Neuronal stem cell (in vitro differentiated cells): ENCODE measurements at regions not wholly inside any gene's neighbourhood (a gene's known extent, or its start where the extent isn't known, plus 50 kb on each side); places are given as distances from the start of the nearest gene placed in this dataset.

Experiments
- DNase-seq: peaks from one replicate; pipeline ENCODE4 v3.0.0-alpha.2; 2013; ENCODE audit warnings: low spot score
- H2AFZ ChIP-seq: one replicate; pipeline ENCODE4 v1.6.1; 2013; ENCODE audit warnings: mild to moderate bottlenecking, low read length, inconsistent platforms
- H2AK5ac ChIP-seq: 2 replicates; pipeline ENCODE4 v1.6.1; 2013; ENCODE audit warnings: low read depth, mild to moderate bottlenecking, inconsistent platforms, low read length, moderate library complexity, mixed read lengths
- H2BK120ac ChIP-seq: 2 replicates; pipeline ENCODE4 v1.6.1; 2013; ENCODE audit warnings: low read depth, mild to moderate bottlenecking, inconsistent platforms, low read length, moderate library complexity, mixed read lengths
- H2BK12ac ChIP-seq: one replicate; pipeline ENCODE4 v1.6.1; 2013; ENCODE audit warnings: low read length, inconsistent platforms
- H2BK15ac ChIP-seq: 2 replicates; pipeline ENCODE4 v1.6.1; 2013; ENCODE audit warnings: mild to moderate bottlenecking, low read length, inconsistent platforms, mixed read lengths
- H2BK5ac ChIP-seq: one replicate; pipeline ENCODE4 v1.6.1; 2013; ENCODE audit warnings: inconsistent platforms, mild to moderate bottlenecking, low read length, moderate library complexity
- H3K14ac ChIP-seq: one replicate; pipeline ENCODE4 v1.6.1; 2013; ENCODE audit warnings: low read length, inconsistent platforms
- H3K18ac ChIP-seq: 2 replicates; pipeline ENCODE4 v1.6.1; 2013; ENCODE audit warnings: low read length, inconsistent platforms
- H3K23ac ChIP-seq: 2 replicates; pipeline ENCODE4 v1.6.1; 2013; ENCODE audit warnings: low read depth, mild to moderate bottlenecking, mixed read lengths, low read length, inconsistent platforms; ENCODE audit not compliant: poor library complexity
- H3K27ac ChIP-seq: replicated peaks from 3 replicates; pipeline ENCODE4 v1.5.1; 2013; ENCODE audit warnings: low read length, inconsistent platforms
- H3K27me3 ChIP-seq, 3 experiments: 2 replicates each; pipeline ENCODE4 v1.6.1; 2013; ENCODE audit warnings: low read length in 3 of 3, mild to moderate bottlenecking in 2 of 3, inconsistent platforms in 1 of 3, low read depth in 1 of 3, mixed read lengths in 1 of 3, moderate library complexity in 1 of 3; ENCODE audit not compliant: control insufficient read depth in 3 of 3, insufficient read depth in 3 of 3
- H3K36me3 ChIP-seq, 2 donors: replicated peaks in 1 of 2; 2 replicates each; pipeline ENCODE4 v1.6.1; 2013; ENCODE audit warnings: low read length in 2 of 2; ENCODE audit not compliant: control insufficient read depth in 2 of 2, insufficient read depth in 2 of 2
- H3K4ac ChIP-seq: 2 replicates; pipeline ENCODE4 v1.6.1; 2013; ENCODE audit warnings: inconsistent platforms, mild to moderate bottlenecking, low read length, moderate library complexity
- H3K4me1 ChIP-seq, 2 donors: 1 replicate in 1 of 2; 2 replicates in 1 of 2; pipeline ENCODE4 v1.6.1; 2013; ENCODE audit warnings: low read length in 2 of 2, low read depth in 1 of 2; ENCODE audit not compliant: control insufficient read depth in 2 of 2, insufficient read depth in 1 of 2
- H3K4me2 ChIP-seq: one replicate; pipeline ENCODE4 v1.6.1; 2013; ENCODE audit warnings: mild to moderate bottlenecking, low read length, inconsistent platforms; ENCODE audit not compliant: insufficient read depth, poor library complexity, severe bottlenecking
- H3K4me3 ChIP-seq, 2 donors: 2 replicates each; pipeline ENCODE4 v1.5.1; 2013; ENCODE audit warnings: low read length in 2 of 2, mild to moderate bottlenecking in 2 of 2, inconsistent platforms in 1 of 2, moderate library complexity in 1 of 2
- H3K79me1 ChIP-seq: one replicate; pipeline ENCODE4 v1.6.1; 2013; ENCODE audit warnings: low read depth, mild to moderate bottlenecking, inconsistent platforms, low read length, moderate library complexity
- H3K9ac ChIP-seq: one replicate; pipeline ENCODE4 v1.6.1; 2013; ENCODE audit warnings: mild to moderate bottlenecking, low read depth, low read length, inconsistent platforms; ENCODE audit not compliant: poor library complexity
- H3K9me3 ChIP-seq, 2 donors: replicated peaks in 1 of 2; 2 replicates each; pipeline versions ENCODE3 to v1.6.1; 2013; ENCODE audit warnings: low read length in 2 of 2, mild to moderate bottlenecking in 2 of 2, inconsistent platforms in 1 of 2, low read depth in 1 of 2, mixed read lengths in 1 of 2, moderate library complexity in 1 of 2; ENCODE audit not compliant: control insufficient read depth in 2 of 2, insufficient read depth in 1 of 2
- H4K8ac ChIP-seq: one replicate; pipeline ENCODE4 v1.6.1; 2013; ENCODE audit warnings: low read depth, mild to moderate bottlenecking, inconsistent platforms, low read length, moderate library complexity
- H4K91ac ChIP-seq: one replicate; pipeline ENCODE4 v1.6.1; 2013; ENCODE audit warnings: low read length, low read depth, mild to moderate bottlenecking, inconsistent platforms; ENCODE audit not compliant: poor library complexity
- WGBS, 2 donors: extraction: QIAGEN DNeasy Blood & Tissue Kit; methylation state at CpG; one replicate each; pipeline ENCODE4 v1.1.7; 2013; ENCODE audit warnings: missing lambda C conversion rate in 2 of 2, mixed read lengths in 1 of 2; ENCODE audit not compliant: insufficient read length in 2 of 2, insufficient replicate concordance in 1 of 2; ENCODE audit errors: extremely low coverage in 2 of 2; 5-methylcytosine and 5-hydroxymethylcytosine counted together

GRCh38 chr1:234835239-234835638, 225.3 kb upstream of the IRF2BP2 start:
- Histone ChIP-seq H4K91ac (no peak overlapping the region), H3K4me1 (peaks cover 2 to 10% of the 10 kb centered on the region in 2 donors), H4K8ac (no peak overlapping the region), H3K14ac (no peak overlapping the region), H3K23ac (no peak overlapping the region), H3K36me3 (no peaks in the 10 kb centered on the region), H3K9ac (no peak overlapping the region), H2AFZ (no peak overlapping the region), H3K4ac (no peak overlapping the region), H3K27me3 (no peaks in the 10 kb centered on the region), H3K27ac (no peak overlapping the region), H3K79me1 (no peaks in the 10 kb centered on the region), H2BK12ac (no peak overlapping the region), H3K4me2 (no peak overlapping the region), H2BK15ac (no peak overlapping the region), H3K9me3 (peaks cover 2 to 14% of the 10 kb centered on the region in 2 donors), H3K18ac (no peak overlapping the region), H2BK5ac (no peak overlapping the region), H2BK120ac (no peak overlapping the region), H2AK5ac (no peak overlapping the region), H3K4me3 (no peak overlapping the region)
- WGBS, 2 donors, result no CpG with 5 or more reads among the region's 2 CpGs
- no peak for DNase-seq

GRCh38 chr1:234833646-234834045, 223.7 kb upstream of the IRF2BP2 start:
- no peak overlapping the region for H2BK15ac ChIP-seq
- no peak overlapping the region for H2BK5ac ChIP-seq
- H3K18ac ChIP-seq, result no peak overlapping the region
- WGBS, 2 donors, result no CpG with 5 or more reads among the region's 4 CpGs
- no peak overlapping the region for H2BK120ac ChIP-seq
- no peak overlapping the region for H3K27ac ChIP-seq
- no peak overlapping the region for H4K91ac ChIP-seq
- no peaks in the 10 kb centered on the region for H3K27me3 ChIP-seq
- peaks cover 0 to 5% of the 10 kb centered on the region in 2 donors for H3K9me3 ChIP-seq
- H2AFZ ChIP-seq, result no peak overlapping the region
- no peak overlapping the region for H2AK5ac ChIP-seq
- H3K4me1 ChIP-seq, result peaks cover 2 to 10% of the 10 kb centered on the region in 2 donors
- no peaks in the 10 kb centered on the region for H3K36me3 ChIP-seq
- no peak for DNase-seq
- H3K14ac ChIP-seq, result no peak overlapping the region
- H3K4me2 ChIP-seq, result no peak overlapping the region
- no peak overlapping the region for H3K4ac ChIP-seq
- no peak overlapping the region for H4K8ac ChIP-seq
- H3K23ac ChIP-seq, result no peak overlapping the region
- H3K79me1 ChIP-seq, result no peaks in the 10 kb centered on the region
- H2BK12ac ChIP-seq, result no peak overlapping the region
- no peak overlapping the region for H3K4me3 ChIP-seq
- no peak overlapping the region for H3K9ac ChIP-seq

DNA sequence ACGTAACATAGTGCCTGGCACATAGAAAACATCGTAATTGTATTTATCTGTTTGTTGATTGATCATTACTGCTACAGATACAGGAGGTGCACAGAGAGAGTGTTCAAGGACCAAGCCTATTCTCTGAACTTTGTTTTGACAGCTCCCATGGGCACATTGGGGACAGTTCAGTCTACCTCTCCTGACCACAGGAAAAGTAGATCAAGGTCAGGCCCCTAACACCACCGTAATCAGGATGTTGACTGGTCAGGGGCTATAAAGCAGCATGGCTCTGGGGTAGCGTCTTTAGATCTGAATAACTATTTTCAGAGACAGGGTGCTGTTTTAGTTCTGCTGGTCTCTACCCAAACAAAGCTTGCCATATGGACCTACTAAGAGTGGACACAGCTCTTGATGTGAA, 223.1 kb upstream of the IRF2BP2 start:
- Histone ChIP-seq H3K27ac (no peak overlapping the region), H4K8ac (no peak overlapping the region), H3K23ac (no peak overlapping the region), H3K36me3 (no peaks in the 10 kb centered on the region), H3K27me3 (no peaks in the 10 kb centered on the region), H2BK5ac (no peak overlapping the region), H2BK15ac (no peak overlapping the region), H3K9ac (no peak overlapping the region), H2BK12ac (no peak overlapping the region), H3K79me1 (no peaks in the 10 kb centered on the region), H2AK5ac (no peak overlapping the region), H3K4ac (no peak overlapping the region), H3K9me3 (peaks cover 0 to 5% of the 10 kb centered on the region in 2 donors), H2AFZ (no peak overlapping the region), H3K4me3 (no peak overlapping the region), H4K91ac (no peak overlapping the region), H3K4me1 (peaks cover 2 to 10% of the 10 kb centered on the region in 2 donors), H3K18ac (no peak overlapping the region), H3K4me2 (no peak overlapping the region), H3K14ac (no peak overlapping the region), H2BK120ac (no peak overlapping the region)
- WGBS, 2 donors, result no CpG with 5 or more reads among the region's 4 CpGs
- DNase-seq, result no peak

DNA sequence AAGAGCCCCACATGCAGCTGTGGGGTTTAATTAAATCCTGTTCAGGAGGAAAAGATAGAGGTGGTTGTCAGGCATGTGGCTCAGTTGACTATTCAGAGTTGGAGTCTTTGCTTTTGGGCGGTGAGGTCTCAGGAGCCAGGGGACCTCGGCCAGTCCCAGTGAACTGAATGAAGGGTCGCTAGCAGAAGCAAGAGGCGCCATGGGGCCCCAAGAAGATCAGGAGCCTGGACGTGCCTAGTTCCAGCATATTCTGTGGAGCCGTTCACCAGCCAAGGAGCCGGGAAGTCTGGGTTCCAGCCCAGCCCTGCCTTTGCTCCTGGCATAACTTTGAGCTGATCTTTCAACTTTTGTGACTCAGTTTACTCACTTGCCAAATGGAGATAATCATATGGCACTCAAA, 217.7 kb upstream of the IRF2BP2 start:
- no peak overlapping the region for H2BK15ac ChIP-seq
- H3K9me3 ChIP-seq, result no peaks in the 10 kb centered on the region
- no peak overlapping the region for H3K4me3 ChIP-seq
- no peak overlapping the region for H2BK5ac ChIP-seq
- H3K14ac ChIP-seq, result no peak overlapping the region
- no peak overlapping the region for H4K8ac ChIP-seq
- H3K4me1 ChIP-seq, result no peaks in the 10 kb centered on the region
- H2AFZ ChIP-seq, result no peak overlapping the region
- no peaks in the 10 kb centered on the region for H3K79me1 ChIP-seq
- no peaks in the 10 kb centered on the region for H3K36me3 ChIP-seq
- DNase-seq, result no peak
- no peak overlapping the region for H3K18ac ChIP-seq
- H3K4me2 ChIP-seq, result no peak overlapping the region
- H2AK5ac ChIP-seq, result no peak overlapping the region
- H3K4ac ChIP-seq, result no peak overlapping the region
- H3K27ac ChIP-seq, result no peak overlapping the region
- no peak overlapping the region for H3K9ac ChIP-seq
- H3K23ac ChIP-seq, result no peak overlapping the region
- no peak overlapping the region for H2BK120ac ChIP-seq
- no peak overlapping the region for H2BK12ac ChIP-seq
- no CpG with 5 or more reads among the region's 7 CpGs for WGBS, 2 donors
- no peaks in the 10 kb centered on the region for H3K27me3 ChIP-seq
- H4K91ac ChIP-seq, result no peak overlapping the region
